Stomach (tissue), 8 donors: ENCODE measurements at regions not wholly inside any gene's neighbourhood (a gene's known extent, or its start where the extent isn't known, plus 50 kb on each side); places are given as distances from the start of the nearest gene placed in this dataset.

Source experiments
- DNase-seq, 2 donors: peaks; one replicate each; pipeline versions ENCODE4 v3.0.0 to v3.0.0-alpha.2; 2013 to 2019
- H3K27ac ChIP-seq, 5 donors: fragments of 200-600 bp in 4 of 5; sonication (generic) in 4 of 5; one replicate each; pipeline ENCODE4 v1.5.1; 2013 to 2019; ENCODE audit warnings: mild to moderate bottlenecking in 1 of 5, moderate library complexity in 1 of 5
- H3K27me3 ChIP-seq, 3 donors: fragments of 200-600 bp; sonication (generic); one replicate each; pipeline ENCODE4 v1.5.1; 2017 to 2019; ENCODE audit warnings: mixed run types in 1 of 3
- H3K36me3 ChIP-seq, 4 donors: fragments of 200-600 bp; sonication (generic); 1 replicate in 3 of 4; 2 replicates in 1 of 4; pipeline ENCODE4 v1.5.1; 2016 to 2019
- H3K4me1 ChIP-seq, 4 donors: fragments of 200-600 bp; sonication (generic); one replicate each; pipeline ENCODE4 v1.5.1; 2016 to 2019
- H3K4me3 ChIP-seq, 4 donors: fragments of 200-600 bp; sonication (generic) in 3 of 4; one replicate each; pipeline ENCODE4 v1.5.1; 2016 to 2019; ENCODE audit warnings: mild to moderate bottlenecking in 1 of 4
- H3K9me3 ChIP-seq, 4 donors: fragments of 200-600 bp; sonication (generic); one replicate each; pipeline ENCODE4 v1.5.1; 2016 to 2019
- EP300 ChIP-seq: sonication (generic); formaldehyde crosslinking; IDR thresholded peaks from one replicate; pipeline ENCODE4 v1.6.1; 2017; ENCODE audit warnings: antibody characterized with exemption
- POLR2A ChIP-seq, 4 donors: fragments of 450-650 bp; IDR thresholded peaks; one replicate each; pipeline ENCODE4 v1.6.1; 2016; ENCODE audit warnings: antibody characterized with exemption in 4 of 4, control low read depth in 2 of 4, mild to moderate bottlenecking in 1 of 4, moderate library complexity in 1 of 4
- POLR2AphosphoS5 ChIP-seq, 3 donors: sonication (generic); formaldehyde crosslinking; IDR thresholded peaks; one replicate each; pipeline ENCODE4 v1.6.1; 2016; ENCODE audit warnings: antibody characterized with exemption in 3 of 3
- WGBS, 5 donors: extraction: QIAGEN DNeasy Blood & Tissue Kit in 3 of 5; methylation state at CpG; one replicate each; pipeline versions ENCODE4 v1.1.5 to v1.1.7; 2013 to 2018; 5-methylcytosine and 5-hydroxymethylcytosine counted together
- intact Hi-C: fragments of 100-400 bp; cut with DNase I; formaldehyde crosslinking; loops from one replicate; pipeline ENCODE4 v1.15.1; 2023; ENCODE audit warnings: low total_unique reads
- TF ChIP-seq, protein P1 (sequence below), 7 experiments: fragments of 450-650 bp in 4 of 7; fragments of 200-600 bp in 3 of 7; sonication (generic) in 3 of 7; IDR thresholded peaks; one replicate each; pipeline ENCODE4 v1.5.1; 2016 to 2019; ENCODE audit warnings: antibody characterized with exemption in 7 of 7, control low read depth in 2 of 7, mild to moderate bottlenecking in 1 of 7
- donor health status: healthy with polysubstance abuse.
- donor health status: Bipolar disorder and iron deficiency.
- donor health status: healthy.

DNA sequence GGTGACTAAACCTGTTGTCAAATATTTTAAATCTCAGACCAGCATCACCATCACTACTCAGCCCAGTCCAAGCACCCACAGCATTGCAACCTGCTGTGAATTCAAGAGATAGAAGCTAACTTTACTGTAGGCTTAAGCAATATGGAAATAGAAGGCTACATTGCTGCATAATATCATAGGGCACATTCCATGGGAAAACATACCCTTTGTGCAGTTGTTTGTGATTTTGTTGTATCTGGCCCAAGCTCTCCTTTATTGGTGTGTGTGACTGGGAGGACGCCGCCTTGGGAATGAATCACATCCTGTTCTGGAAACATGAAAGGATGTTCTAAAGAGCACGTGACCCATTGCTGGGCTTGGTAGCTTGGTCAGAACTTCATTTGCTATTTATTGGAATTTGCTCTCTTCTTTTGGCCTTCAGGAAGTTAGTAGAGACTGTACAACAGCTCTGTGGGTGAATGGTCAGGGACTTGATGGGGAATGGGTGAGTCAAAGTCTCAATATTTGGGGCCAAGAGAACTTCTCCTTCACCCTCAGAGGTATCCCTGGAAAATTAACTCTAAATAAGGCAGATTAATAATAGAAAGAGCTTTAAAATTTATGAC is 106.8 kb upstream of the SERPINE2 start:
- Histone ChIP-seq H3K4me3 (no peak overlapping the region), H3K27me3 (peaks cover 0 to 7% (median 0%) of the 10 kb centered on the region in 3 donors), H3K27ac (no peak overlapping the region), H3K36me3 (no peaks in the 10 kb centered on the region), H3K4me1 (no peaks in the 10 kb centered on the region), H3K9me3 (no peaks in the 10 kb centered on the region)
- no peak for DNase-seq
- intact Hi-C loops: no loop called here
- no peak for TF ChIP-seq POLR2A (IDR thresholded peaks at IDR 0.05)
- TF ChIP-seq POLR2AphosphoS5 (IDR thresholded peaks at IDR 0.05): no peak
- TF ChIP-seq, protein P1, sequence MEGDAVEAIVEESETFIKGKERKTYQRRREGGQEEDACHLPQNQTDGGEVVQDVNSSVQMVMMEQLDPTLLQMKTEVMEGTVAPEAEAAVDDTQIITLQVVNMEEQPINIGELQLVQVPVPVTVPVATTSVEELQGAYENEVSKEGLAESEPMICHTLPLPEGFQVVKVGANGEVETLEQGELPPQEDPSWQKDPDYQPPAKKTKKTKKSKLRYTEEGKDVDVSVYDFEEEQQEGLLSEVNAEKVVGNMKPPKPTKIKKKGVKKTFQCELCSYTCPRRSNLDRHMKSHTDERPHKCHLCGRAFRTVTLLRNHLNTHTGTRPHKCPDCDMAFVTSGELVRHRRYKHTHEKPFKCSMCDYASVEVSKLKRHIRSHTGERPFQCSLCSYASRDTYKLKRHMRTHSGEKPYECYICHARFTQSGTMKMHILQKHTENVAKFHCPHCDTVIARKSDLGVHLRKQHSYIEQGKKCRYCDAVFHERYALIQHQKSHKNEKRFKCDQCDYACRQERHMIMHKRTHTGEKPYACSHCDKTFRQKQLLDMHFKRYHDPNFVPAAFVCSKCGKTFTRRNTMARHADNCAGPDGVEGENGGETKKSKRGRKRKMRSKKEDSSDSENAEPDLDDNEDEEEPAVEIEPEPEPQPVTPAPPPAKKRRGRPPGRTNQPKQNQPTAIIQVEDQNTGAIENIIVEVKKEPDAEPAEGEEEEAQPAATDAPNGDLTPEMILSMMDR (IDR thresholded peaks at IDR 0.05): no peak
- no peak for TF ChIP-seq EP300
- WGBS, 5 donors: 63 to 90% (median 75%) methylated on average over 3 of the region's 3 CpGs

DNA sequence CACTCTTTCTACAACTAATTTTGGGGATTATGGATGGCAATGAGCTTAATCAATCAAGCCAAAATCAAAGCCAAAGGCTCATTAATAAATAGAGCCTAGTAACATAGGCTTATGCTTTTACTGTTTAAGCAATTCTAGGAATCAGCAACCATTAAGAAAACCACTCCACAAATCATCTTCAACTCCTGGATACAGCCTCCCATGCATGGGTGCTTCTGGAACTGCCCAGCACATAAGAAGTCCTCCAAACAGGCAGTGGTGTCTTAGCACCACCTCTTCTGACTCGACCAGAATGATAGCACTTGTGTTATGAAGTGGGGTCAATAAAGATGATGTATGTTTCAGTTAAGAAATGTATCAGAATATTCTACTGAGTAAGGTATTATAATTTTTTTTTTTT is 104.4 kb upstream of the SERPINE2 start:
- 35 to 64% (median 37%) methylated on average over 1 of the region's 1 CpG for WGBS, 5 donors
- no peak for TF ChIP-seq POLR2A (IDR thresholded peaks at IDR 0.05)
- no peak for TF ChIP-seq POLR2AphosphoS5 (IDR thresholded peaks at IDR 0.05)
- TF ChIP-seq, protein P1 (IDR thresholded peaks at IDR 0.05): no peak
- TF ChIP-seq EP300: no peak
- no peak for DNase-seq
- Histone ChIP-seq H3K27me3 (peaks cover 0 to 7% (median 0%) of the 10 kb centered on the region in 3 donors), H3K4me3 (no peak overlapping the region), H3K4me1 (no peaks in the 10 kb centered on the region), H3K36me3 (no peaks in the 10 kb centered on the region), H3K27ac (no peak overlapping the region), H3K9me3 (no peaks in the 10 kb centered on the region)
- intact Hi-C loops: no loop called here

DNA sequence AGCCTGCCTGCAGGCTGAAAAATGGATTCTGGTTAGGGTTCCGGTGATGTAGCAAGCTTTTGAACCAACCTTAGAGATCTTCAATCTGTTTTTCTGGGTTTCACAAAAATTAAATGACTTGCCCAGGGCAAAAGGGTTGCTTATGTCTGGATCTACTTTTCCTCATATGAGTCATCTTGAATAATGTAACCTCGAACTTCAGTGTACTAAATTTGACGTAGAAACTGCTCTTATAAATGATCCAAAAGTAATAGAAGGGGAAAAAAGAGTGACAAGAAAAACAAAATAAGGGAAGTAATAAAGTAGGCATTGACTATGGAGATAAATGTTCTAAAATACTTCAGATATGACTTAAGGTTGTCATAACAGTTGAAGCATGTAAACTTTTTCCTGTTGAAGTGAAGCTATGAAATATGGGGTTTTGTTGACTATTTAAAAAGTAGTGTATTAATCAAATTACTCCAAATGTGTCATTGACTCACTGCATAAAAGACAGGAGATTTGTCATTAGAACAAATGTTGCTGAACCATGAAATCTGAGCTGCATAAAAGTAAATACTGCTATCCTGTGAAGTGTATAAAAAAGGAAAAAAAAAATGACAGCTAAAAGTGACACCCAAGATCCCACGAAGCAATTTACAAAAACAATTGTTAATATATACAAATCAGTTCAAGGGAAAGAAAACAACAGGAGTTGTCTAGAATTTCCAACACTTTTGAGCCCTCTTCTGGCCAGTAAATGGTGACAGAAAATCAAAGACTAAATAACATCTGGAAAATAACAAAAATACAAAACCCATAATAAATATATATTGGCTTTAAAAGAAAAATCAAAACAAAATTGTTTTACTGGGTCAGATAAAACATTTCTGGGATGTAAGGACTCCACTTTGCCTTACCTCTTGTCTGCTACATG is 103.6 kb upstream of the SERPINE2 start:
- H3K4me3 ChIP-seq: no peak overlapping the region
- peaks cover 0 to 7% (median 0%) of the 10 kb centered on the region in 3 donors for H3K27me3 ChIP-seq
- TF ChIP-seq EP300 (no peak), POLR2A (IDR thresholded peaks at IDR 0.05) (no peak), POLR2AphosphoS5 (IDR thresholded peaks at IDR 0.05) (no peak)
- TF ChIP-seq, protein P1 (IDR thresholded peaks at IDR 0.05): no peak
- no peak for DNase-seq
- no peaks in the 10 kb centered on the region for H3K36me3 ChIP-seq
- intact Hi-C loops: no loop called here
- WGBS, 5 donors: 23 to 55% (median 46%) methylated on average over 4 of the region's 4 CpGs
- no peaks in the 10 kb centered on the region for H3K9me3 ChIP-seq
- no peak overlapping the region for H3K27ac ChIP-seq
- H3K4me1 ChIP-seq: no peaks in the 10 kb centered on the region

DNA sequence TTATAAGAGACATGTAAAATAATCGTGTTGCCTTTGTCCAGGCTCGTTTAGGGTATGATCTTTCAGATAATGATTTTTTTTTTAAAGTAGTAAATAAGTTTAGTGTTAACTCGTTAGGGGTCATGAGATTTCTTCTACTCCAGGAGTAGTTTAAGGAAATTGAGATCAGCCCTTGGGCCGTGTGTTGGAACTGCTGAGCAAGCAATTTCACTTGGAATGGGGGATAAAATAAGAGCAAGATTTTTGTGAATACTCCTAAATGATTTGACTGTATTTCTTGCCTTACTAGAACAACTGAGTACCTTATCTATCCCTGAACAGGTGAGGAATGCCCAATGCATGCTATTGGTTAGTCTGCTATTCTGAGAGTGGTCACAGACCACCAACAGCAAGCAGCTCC is 102.2 kb upstream of the SERPINE2 start:
- intact Hi-C loops: no loop called here
- WGBS, 5 donors: 70 to 79% (median 76%) methylated on average over 4 of the region's 4 CpGs
- Histone ChIP-seq H3K36me3 (no peaks in the 10 kb centered on the region), H3K4me1 (no peaks in the 10 kb centered on the region), H3K9me3 (no peaks in the 10 kb centered on the region), H3K27ac (no peak overlapping the region), H3K4me3 (no peak overlapping the region), H3K27me3 (peaks cover 0 to 8% (median 0%) of the 10 kb centered on the region in 3 donors)
- DNase-seq: no peak
- TF ChIP-seq, protein P1 (IDR thresholded peaks at IDR 0.05): no peak
- TF ChIP-seq POLR2A (IDR thresholded peaks at IDR 0.05) (no peak), POLR2AphosphoS5 (IDR thresholded peaks at IDR 0.05) (no peak), EP300 (no peak)
